Activated T-cell treated with anti-CD3 and anti-CD28 coated beads, Interleukin-2, amount 50 U/mL, for 24 hours (primary cell): ENCODE measurements at regions not wholly inside any gene's neighbourhood (a gene's known extent, or its start where the extent isn't known, plus 50 kb on each side); places are given as distances from the start of the nearest gene placed in this dataset.
"Not testable (repeated sequence)": the region's sequence is repeated elsewhere in the genome, so short reads cannot be mapped to it uniquely, and the experiment has no call there.

Experiments used
- DNase-seq: peaks from one replicate; pipeline ENCODE4 v3.0.0-alpha.2; 2020
- H3K27ac Mint-ChIP-seq: 2 replicates; pipeline ENCODE4 v1.8.0; 2020; ENCODE audit warnings: mild to moderate bottlenecking, mixed read lengths
- H3K27me3 Mint-ChIP-seq: 2 replicates; pipeline ENCODE4 v1.8.0; 2020; ENCODE audit warnings: mixed read lengths
- H3K36me3 Mint-ChIP-seq: 2 replicates; pipeline ENCODE4 v1.8.0; 2020; ENCODE audit warnings: low read depth, mixed read lengths
- H3K4me1 Mint-ChIP-seq: 2 replicates; pipeline ENCODE4 v1.8.0; 2020; ENCODE audit warnings: low read depth, mixed read lengths
- H3K4me3 Mint-ChIP-seq: 2 replicates; pipeline ENCODE4 v1.8.0; 2020; ENCODE audit warnings: mild to moderate bottlenecking, moderate library complexity, mixed read lengths
- H3K9me3 Mint-ChIP-seq: 2 replicates; pipeline ENCODE4 v1.8.0; 2020; ENCODE audit warnings: mixed read lengths

DNA sequence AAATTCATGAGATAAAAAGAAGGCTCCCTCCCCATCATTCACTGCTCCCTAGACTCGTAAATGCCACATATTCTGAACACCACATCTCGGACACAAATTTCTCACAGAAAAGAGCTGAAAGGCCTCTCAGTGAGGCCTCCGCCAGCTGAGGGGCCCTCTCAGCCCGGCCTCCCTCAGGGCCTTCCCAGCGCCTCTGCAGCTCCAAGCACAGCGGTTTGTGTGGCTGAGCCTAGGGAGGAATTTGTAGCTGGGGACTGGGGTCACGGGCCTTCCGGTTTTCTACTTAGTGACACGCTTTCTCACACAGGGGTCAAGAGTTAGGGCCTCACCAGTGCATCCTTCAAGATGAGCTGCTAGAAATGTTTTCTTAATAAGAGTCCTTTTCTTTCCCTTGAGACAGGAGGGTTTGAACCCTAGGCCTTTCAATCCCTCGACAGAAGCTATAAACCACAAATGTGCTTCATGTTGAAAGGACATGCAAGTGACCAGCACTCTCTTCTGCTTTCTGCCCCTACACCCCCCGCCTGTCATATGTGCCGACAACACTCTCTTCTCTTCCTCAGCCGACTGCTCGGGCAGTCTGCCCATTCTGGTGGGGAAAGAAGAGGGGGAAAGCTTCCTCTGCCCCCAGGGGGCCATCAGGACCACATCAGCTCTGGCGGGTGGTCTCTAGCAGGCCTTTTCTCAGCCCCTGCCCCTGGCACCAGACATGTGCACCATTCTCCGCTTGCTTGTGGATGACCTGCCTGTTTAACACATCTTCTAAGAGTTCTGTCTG lies 104.9 kb downstream of the CHIC2 start:
- no peaks in the 10 kb centered on the region for H3K4me1 Mint-ChIP-seq
- no peaks in the 10 kb centered on the region for H3K36me3 Mint-ChIP-seq
- no peak overlapping the region for H3K4me3 Mint-ChIP-seq
- no peak for DNase-seq
- no peaks in the 10 kb centered on the region for H3K27me3 Mint-ChIP-seq
- H3K9me3 Mint-ChIP-seq: no peaks in the 10 kb centered on the region
- H3K27ac Mint-ChIP-seq: no peak overlapping the region

GRCh38 chr4:53956454-53956853 lies 108.0 kb downstream of the CHIC2 start:
- no peaks in the 10 kb centered on the region for H3K9me3 Mint-ChIP-seq
- H3K27ac Mint-ChIP-seq: no peak overlapping the region
- no peaks in the 10 kb centered on the region for H3K4me1 Mint-ChIP-seq
- H3K27me3 Mint-ChIP-seq: no peaks in the 10 kb centered on the region
- H3K4me3 Mint-ChIP-seq: no peak overlapping the region
- no peak for DNase-seq
- H3K36me3 Mint-ChIP-seq: no peaks in the 10 kb centered on the region

- Mint-ChIP-seq H3K4me3 (no peak overlapping the region), H3K27ac (no peak overlapping the region), H3K9me3 (no peaks in the 10 kb centered on the region)
Observed at GRCh38 chr4:53956053-53956452, 108.4 kb downstream of the CHIC2 start.

DNA sequence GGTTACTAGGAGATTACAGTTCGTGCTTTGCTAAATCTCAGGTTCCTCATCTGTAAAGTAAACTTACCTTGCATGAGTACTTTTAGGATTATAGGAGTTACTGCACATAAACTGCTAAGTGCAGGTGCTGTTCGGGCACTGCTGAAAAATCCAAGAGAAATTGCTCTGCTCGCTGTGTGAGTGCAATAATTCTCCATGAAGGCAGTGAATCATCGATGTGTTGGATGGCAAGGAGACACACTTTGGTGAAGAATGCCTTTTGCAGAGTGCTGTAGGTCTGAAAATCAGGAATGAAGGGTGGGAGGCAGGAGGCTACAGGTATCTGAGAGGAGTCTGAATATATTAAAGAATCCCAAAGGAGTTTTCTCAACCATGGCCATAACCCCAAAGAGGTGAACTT lies 113.0 kb downstream of the CHIC2 start:
- no peaks in the 10 kb centered on the region for H3K4me1 Mint-ChIP-seq

More at GRCh38 chr4:53956053-53956452, 108.4 kb downstream of the CHIC2 start:
- H3K27me3 Mint-ChIP-seq: no peaks in the 10 kb centered on the region
- DNase-seq: no peak
- H3K4me1 Mint-ChIP-seq: no peaks in the 10 kb centered on the region
- H3K36me3 Mint-ChIP-seq: no peaks in the 10 kb centered on the region

GRCh38 chr4:53943345-53944085 lies 120.9 kb downstream of the CHIC2 start:
- Mint-ChIP-seq H3K4me1 (no peaks in the 10 kb centered on the region), H3K27ac (no peak overlapping the region), H3K4me3 (no peak overlapping the region), H3K36me3 (no peaks in the 10 kb centered on the region), H3K27me3 (peaks cover 7% of the 10 kb centered on the region), H3K9me3 (peaks cover 15% of the 10 kb centered on the region)
- DNase-seq: no peak

More for the DNA sequence above, 113.0 kb downstream of the CHIC2 start:
- Mint-ChIP-seq H3K27ac (no peak overlapping the region), H3K9me3 (no peaks in the 10 kb centered on the region), H3K36me3 (no peaks in the 10 kb centered on the region), H3K27me3 (peaks cover 3% of the 10 kb centered on the region), H3K4me3 (no peak overlapping the region)
- no peak for DNase-seq

GRCh38 chr4:53942712-53943111 lies 121.7 kb downstream of the CHIC2 start:
- Mint-ChIP-seq H3K36me3 (no peaks in the 10 kb centered on the region), H3K4me3 (no peak overlapping the region), H3K27ac (no peak overlapping the region), H3K9me3 (peaks cover 15% of the 10 kb centered on the region), H3K4me1 (no peaks in the 10 kb centered on the region), H3K27me3 (peaks cover 7% of the 10 kb centered on the region)
- DNase-seq: no peak

DNA sequence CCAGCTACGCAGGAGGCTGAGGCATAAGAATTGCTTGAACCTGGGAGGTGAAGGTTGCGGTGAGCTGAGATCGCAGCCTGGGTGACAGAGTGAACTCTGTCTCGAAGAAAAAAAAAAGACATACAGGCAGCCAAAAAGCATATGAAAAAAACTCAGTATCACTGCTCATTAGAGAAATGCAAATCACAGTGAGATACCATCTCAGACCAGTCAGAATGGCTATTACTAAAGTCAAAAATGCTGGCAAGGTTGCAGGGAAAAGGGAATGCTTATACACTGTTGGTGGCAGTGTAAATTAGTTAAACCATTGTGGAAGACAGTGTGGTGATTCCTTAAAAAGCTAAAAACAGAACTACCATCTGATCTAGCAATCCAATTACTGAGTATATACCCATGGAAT lies 123.1 kb downstream of the CHIC2 start:
- no peak overlapping the region for H3K4me3 Mint-ChIP-seq
- no peaks in the 10 kb centered on the region for H3K4me1 Mint-ChIP-seq
- H3K27ac Mint-ChIP-seq: no peak overlapping the region
- H3K9me3 Mint-ChIP-seq: peaks cover 15% of the 10 kb centered on the region
- DNase-seq: no peak
- peaks cover 4% of the 10 kb centered on the region for H3K27me3 Mint-ChIP-seq
- H3K36me3 Mint-ChIP-seq: no peaks in the 10 kb centered on the region

- H3K9me3 Mint-ChIP-seq: peaks cover 15% of the 10 kb centered on the region
- not testable (repeated sequence) for H3K4me1 Mint-ChIP-seq, H3K4me3 Mint-ChIP-seq, H3K27ac Mint-ChIP-seq, DNase-seq, H3K27me3 Mint-ChIP-seq, H3K36me3 Mint-ChIP-seq
Observed at GRCh38 chr4:53939892-53940291, 124.5 kb downstream of the CHIC2 start.

- DNase-seq: no peak
- H3K4me3 Mint-ChIP-seq: no peak overlapping the region
- peaks cover 15% of the 10 kb centered on the region for H3K9me3 Mint-ChIP-seq
- H3K4me1 Mint-ChIP-seq: no peaks in the 10 kb centered on the region
- H3K27me3 Mint-ChIP-seq: peaks cover 4% of the 10 kb centered on the region
- H3K36me3 Mint-ChIP-seq: no peaks in the 10 kb centered on the region
- H3K27ac Mint-ChIP-seq: no peak overlapping the region
Observed at GRCh38 chr4:53937918-53938317, 126.5 kb downstream of the CHIC2 start.

GRCh38 chr4:53937327-53937726 lies 127.1 kb downstream of the CHIC2 start:
- Mint-ChIP-seq H3K9me3 (peaks cover 15% of the 10 kb centered on the region), H3K4me1 (no peaks in the 10 kb centered on the region), H3K27me3 (peaks cover 4% of the 10 kb centered on the region), H3K27ac (no peak overlapping the region), H3K36me3 (no peaks in the 10 kb centered on the region), H3K4me3 (no peak overlapping the region)
- DNase-seq: no peak

DNA sequence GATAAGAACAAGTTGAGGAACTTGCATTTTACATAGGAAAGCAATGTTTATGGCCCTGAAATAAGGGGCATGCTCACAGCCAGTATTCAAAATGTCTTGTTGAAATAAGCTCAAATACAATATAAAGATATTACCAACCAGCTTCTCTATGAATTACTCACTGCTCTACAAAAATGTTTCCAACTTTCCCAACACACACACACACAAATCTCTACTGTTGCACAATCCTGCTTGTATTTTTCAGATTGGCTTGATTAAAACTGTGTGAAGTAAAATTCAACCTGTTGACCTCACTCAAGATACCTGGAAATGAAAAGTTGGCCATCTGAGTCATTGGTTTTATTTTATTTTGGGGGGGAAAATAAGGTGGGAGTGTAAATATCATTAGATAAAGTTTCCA lies 128.6 kb downstream of the CHIC2 start:
- Mint-ChIP-seq H3K27me3 (peaks cover 4% of the 10 kb centered on the region), H3K27ac (no peak overlapping the region), H3K36me3 (no peaks in the 10 kb centered on the region), H3K4me1 (no peaks in the 10 kb centered on the region), H3K4me3 (no peak overlapping the region), H3K9me3 (peaks cover 15% of the 10 kb centered on the region)
- DNase-seq: no peak

GRCh38 chr4:53932796-53933610 lies 131.4 kb downstream of the CHIC2 start:
- H3K4me3 Mint-ChIP-seq: no peak overlapping the region
- no peaks in the 10 kb centered on the region for H3K36me3 Mint-ChIP-seq
- no peaks in the 10 kb centered on the region for H3K27me3 Mint-ChIP-seq
- H3K4me1 Mint-ChIP-seq: no peaks in the 10 kb centered on the region
- H3K9me3 Mint-ChIP-seq: no peaks in the 10 kb centered on the region
- no peak overlapping the region for H3K27ac Mint-ChIP-seq
- DNase-seq: no peak

GRCh38 chr4:53931461-53931961 lies 132.9 kb downstream of the CHIC2 start:
- no peak overlapping the region for H3K4me3 Mint-ChIP-seq
- H3K27ac Mint-ChIP-seq: no peak overlapping the region
- peaks cover 4% of the 10 kb centered on the region for H3K27me3 Mint-ChIP-seq
- no peaks in the 10 kb centered on the region for H3K4me1 Mint-ChIP-seq
- H3K9me3 Mint-ChIP-seq: no peaks in the 10 kb centered on the region
- H3K36me3 Mint-ChIP-seq: no peaks in the 10 kb centered on the region
- DNase-seq: no peak

- peak; percentile 54 for DNase-seq
- H3K36me3 Mint-ChIP-seq: no peaks in the 10 kb centered on the region
- H3K9me3 Mint-ChIP-seq: no peaks in the 10 kb centered on the region
- no peaks in the 10 kb centered on the region for H3K4me1 Mint-ChIP-seq
- H3K27ac Mint-ChIP-seq: no peak overlapping the region
- no peak overlapping the region for H3K4me3 Mint-ChIP-seq
- H3K27me3 Mint-ChIP-seq: peaks cover 4% of the 10 kb centered on the region
Observed at GRCh38 chr4:53929955-53930798, 134.2 kb downstream of the CHIC2 start.
